ENCODE measurements at regions not wholly inside any gene's neighbourhood (a gene's known extent, or its start where the extent isn't known, plus 50 kb on each side); places are given as distances from the start of the nearest gene placed in this dataset.

DNA sequence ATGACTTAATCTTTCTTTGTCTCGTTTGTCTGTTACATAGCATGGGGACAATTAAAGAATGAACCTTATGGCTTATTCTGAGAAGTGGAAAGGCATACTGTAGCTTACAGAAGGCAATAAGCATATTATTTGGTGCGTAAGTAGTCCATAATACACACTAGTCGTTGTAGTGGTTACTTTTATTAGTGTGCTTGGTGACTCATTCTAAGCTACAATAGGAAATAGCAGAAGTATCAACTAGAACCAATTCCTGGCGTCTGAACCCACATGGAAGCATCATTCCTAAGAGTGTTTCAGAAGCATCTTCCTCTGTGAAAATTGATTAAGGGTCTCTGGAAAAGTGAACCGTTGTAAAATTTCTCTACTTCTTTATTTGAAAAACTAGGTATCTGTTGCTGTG, 777.8 kb upstream of the EEF2KMT start:
- ChIA-PET CTCF (no interaction called here), POLR2A (no interaction called here)
- Histone ChIP-seq H3K4me3 (replicated peaks in 1 of 3; ENCODE audit: insufficient read depth in 1 of 3, low read depth in 1 of 3, low read length in 3 of 3) (no peak overlapping the region), H4K20me1 (replicated peaks; ENCODE audit: control insufficient read depth, extremely low read depth, insufficient read depth, low read length) (no peaks in the 10 kb centered on the region), H3K79me2 (ENCODE audit: control insufficient read depth, insufficient read depth, low read length) (no peaks in the 10 kb centered on the region), H2AFZ (ENCODE audit: low read depth, low read length) (no peak overlapping the region), H3K27me3 (ENCODE audit: control insufficient read depth in 2 of 2, insufficient read depth in 2 of 2, low read length in 2 of 2) (no peaks in the 10 kb centered on the region), H3K4me1 (ENCODE audit: control insufficient read depth, extremely low read depth, insufficient read depth, low read length) (no peaks in the 10 kb centered on the region), H3K9ac (replicated peaks; ENCODE audit: extremely low read depth, insufficient read depth, low read length) (no peak overlapping the region), H3K4me2 (ENCODE audit: insufficient read depth, low read length) (no peak overlapping the region), H3K27ac (ENCODE audit: insufficient read depth, low read depth, low read length) (no peak overlapping the region), H3K9me3 (replicated peaks; ENCODE audit: control insufficient read depth, insufficient read depth, low read length) (peaks cover 12% of the 10 kb centered on the region), H3K9me1 (replicated peaks; ENCODE audit: control insufficient read depth, extremely low read depth, insufficient read depth, low read length) (no peaks in the 10 kb centered on the region), H3K36me3 (ENCODE audit: control insufficient read depth in 2 of 2, extremely low read depth in 1 of 2, insufficient read depth in 2 of 2, low read length in 2 of 2) (no peaks in the 10 kb centered on the region)
- TF ChIP-seq, protein P1, sequence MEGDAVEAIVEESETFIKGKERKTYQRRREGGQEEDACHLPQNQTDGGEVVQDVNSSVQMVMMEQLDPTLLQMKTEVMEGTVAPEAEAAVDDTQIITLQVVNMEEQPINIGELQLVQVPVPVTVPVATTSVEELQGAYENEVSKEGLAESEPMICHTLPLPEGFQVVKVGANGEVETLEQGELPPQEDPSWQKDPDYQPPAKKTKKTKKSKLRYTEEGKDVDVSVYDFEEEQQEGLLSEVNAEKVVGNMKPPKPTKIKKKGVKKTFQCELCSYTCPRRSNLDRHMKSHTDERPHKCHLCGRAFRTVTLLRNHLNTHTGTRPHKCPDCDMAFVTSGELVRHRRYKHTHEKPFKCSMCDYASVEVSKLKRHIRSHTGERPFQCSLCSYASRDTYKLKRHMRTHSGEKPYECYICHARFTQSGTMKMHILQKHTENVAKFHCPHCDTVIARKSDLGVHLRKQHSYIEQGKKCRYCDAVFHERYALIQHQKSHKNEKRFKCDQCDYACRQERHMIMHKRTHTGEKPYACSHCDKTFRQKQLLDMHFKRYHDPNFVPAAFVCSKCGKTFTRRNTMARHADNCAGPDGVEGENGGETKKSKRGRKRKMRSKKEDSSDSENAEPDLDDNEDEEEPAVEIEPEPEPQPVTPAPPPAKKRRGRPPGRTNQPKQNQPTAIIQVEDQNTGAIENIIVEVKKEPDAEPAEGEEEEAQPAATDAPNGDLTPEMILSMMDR (IDR thresholded peaks at IDR 0.05; ENCODE audit: extremely low read depth in 1 of 2, insufficient read depth in 1 of 2, low read depth in 1 of 2, low read length in 2 of 2) = no peak
- no peak for TF ChIP-seq GATA2 (IDR thresholded peaks at IDR 0.05; ENCODE audit: insufficient read depth, insufficient read length, low read depth, low read length)
- no peak for TF ChIP-seq POLR2AphosphoS5 (IDR thresholded peaks at IDR 0.05; ENCODE audit: insufficient read depth, low read depth, low read length)
- TF ChIP-seq EZH2 (IDR thresholded peaks at IDR 0.05; ENCODE audit: borderline replicate concordance, low read depth, low read length, severe bottlenecking) = no peak
- TF ChIP-seq MYC (IDR thresholded peaks at IDR 0.05; ENCODE audit: low read depth, low read length) = no peak
- no peak for TF ChIP-seq JUN (IDR thresholded peaks at IDR 0.05; ENCODE audit: borderline replicate concordance, insufficient read depth, insufficient read length, low read depth)
- TF ChIP-seq, protein P2, sequence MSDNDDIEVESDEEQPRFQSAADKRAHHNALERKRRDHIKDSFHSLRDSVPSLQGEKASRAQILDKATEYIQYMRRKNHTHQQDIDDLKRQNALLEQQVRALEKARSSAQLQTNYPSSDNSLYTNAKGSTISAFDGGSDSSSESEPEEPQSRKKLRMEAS (IDR thresholded peaks at IDR 0.05; ENCODE audit: insufficient read depth, insufficient read length) = no peak
- TF ChIP-seq POLR2A (IDR thresholded peaks at IDR 0.05; ENCODE audit: low read depth, low read length) = no peak
- TF ChIP-seq FOS (IDR thresholded peaks at IDR 0.05; ENCODE audit: borderline replicate concordance, insufficient read depth, low read length) = no peak
- FAIRE-seq (no peak), DNase-seq (ENCODE audit: low read depth, low spot score) (no peak)
- no TSS peak for BruUV-seq (replicated peaks)
- dilution Hi-C loops (cut with MboI; ENCODE audit: extremely low pct_ligation_motif_present, low sequenced_read_pairs) (no loop called here), intact Hi-C loops (cut with micrococcal nuclease) (no loop called here)
